GM19468 (cell line): ENCODE measurements at regions not wholly inside any gene's neighbourhood (a gene's known extent, or its start where the extent isn't known, plus 50 kb on each side); places are given as distances from the start of the nearest gene placed in this dataset.
"Not testable (repeated sequence)": the region's sequence is repeated elsewhere in the genome, so short reads cannot be mapped to it uniquely, and the experiment has no call there.

Source experiments
- ATAC-seq: cut with Tn5 transposase; IDR thresholded peaks from one replicate; pipeline ENCODE4 v1.9.1; 2021; ENCODE audit warnings: mild to moderate bottlenecking, moderate library complexity, moderate number of reproducible peaks; ENCODE audit not compliant: unreplicated experiment; ENCODE audit errors: extremely low read depth

DNA sequence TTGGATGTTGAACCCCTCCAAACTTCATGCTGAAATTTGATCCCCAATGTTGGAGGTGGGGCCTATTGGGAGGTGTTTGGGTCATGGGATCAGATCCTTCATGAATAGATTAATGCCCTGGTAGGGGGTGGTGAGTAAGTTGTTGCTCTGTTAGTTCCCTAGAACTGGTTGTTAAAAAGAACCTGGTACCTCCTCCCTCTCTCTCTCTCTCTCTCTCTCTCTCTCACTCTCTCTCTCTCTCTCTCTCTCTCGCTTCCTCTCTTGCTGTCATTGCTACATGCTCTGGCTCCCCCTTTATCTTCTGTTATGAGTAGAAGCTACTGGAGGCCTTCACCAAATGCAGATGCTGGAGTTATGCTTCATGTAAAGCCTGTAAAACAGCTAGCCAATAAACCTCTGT, 498.2 kb upstream of the NR5A2 start:
- no peak for ATAC-seq

DNA sequence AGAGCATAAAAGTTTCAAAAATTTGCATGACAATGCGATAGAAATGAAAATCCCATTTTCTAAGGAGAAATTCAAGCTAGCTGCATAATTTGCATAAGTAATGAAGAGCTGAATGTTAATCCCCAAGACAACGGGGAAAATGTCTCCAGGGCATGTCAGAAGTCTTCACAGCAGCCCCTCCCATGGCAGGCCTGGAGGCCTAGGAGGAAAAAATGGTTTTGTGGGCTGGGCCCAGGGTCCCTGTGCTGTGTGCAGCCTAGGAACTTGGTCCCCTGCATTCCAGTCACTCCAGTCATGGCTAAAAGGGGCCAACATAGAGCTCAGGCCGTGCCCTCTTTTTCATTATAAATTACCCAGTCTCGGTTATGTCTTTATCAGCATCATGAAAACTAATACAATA, 494.1 kb upstream of the NR5A2 start:
- not testable (repeated sequence) for ATAC-seq

- no peak for ATAC-seq
Observed at GRCh38 chr1:199545780-199546179, 481.7 kb upstream of the NR5A2 start.

- peak; percentile 19 for ATAC-seq
Observed at GRCh38 chr1:199546323-199546722, 481.2 kb upstream of the NR5A2 start.

DNA sequence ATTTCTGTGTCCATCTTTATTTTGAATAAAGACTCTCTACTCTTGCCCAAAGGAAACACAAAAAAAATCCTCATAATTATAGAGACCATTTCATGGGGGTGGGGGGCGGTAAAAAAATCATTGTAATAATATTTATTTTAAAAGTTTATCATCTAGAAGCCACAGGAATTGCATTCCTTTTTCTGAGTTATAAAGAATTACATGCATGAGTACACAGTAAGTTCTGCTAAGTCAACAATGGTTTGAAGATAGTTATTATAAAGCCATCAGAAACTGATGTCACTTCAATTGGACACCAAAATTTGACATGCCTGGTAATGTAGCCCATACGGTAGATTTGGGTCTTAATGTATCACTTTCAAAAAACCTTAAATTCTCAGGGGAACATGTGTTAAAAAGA, 478.1 kb upstream of the NR5A2 start:
- ATAC-seq = no peak

DNA sequence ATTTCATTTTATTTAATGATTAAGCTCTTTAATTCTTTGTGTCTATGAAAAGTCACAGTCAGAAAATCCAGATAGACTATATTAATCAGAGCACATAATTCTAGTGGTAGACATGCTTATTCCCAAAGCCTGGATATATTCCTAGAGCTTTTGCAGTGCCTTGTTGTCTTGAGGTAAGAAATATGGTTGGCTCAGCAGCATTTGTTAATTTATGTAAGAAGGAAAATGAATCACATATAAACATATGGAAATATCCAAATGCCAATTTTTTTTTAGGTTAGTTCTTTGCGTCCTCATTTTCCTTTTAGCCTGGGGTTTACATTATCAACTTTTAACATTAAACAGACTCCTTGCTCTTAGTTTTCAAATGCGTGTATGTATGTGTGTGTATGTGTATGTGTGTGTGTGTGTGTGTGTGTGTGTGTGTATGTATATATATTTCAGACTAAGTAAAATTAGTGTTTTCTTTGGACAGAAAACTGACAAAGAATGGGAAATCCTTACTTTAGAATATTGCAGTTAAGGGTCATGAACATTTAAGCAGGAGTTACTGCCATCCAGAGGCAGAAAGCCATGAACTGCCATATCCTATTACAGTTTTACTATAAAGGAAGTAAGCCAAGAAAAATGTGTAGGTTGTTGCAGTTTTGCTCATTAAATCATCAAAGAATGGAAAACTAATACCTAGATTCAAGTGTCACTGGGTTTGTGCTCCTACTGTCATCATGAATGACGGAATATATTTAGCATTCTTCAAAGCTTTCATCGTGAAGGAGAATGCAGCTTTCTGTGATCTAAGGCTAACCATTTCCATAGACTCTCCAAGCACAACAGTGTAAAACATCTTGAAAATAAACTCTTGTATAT, 477.1 kb upstream of the NR5A2 start:
- ATAC-seq = no peak

DNA sequence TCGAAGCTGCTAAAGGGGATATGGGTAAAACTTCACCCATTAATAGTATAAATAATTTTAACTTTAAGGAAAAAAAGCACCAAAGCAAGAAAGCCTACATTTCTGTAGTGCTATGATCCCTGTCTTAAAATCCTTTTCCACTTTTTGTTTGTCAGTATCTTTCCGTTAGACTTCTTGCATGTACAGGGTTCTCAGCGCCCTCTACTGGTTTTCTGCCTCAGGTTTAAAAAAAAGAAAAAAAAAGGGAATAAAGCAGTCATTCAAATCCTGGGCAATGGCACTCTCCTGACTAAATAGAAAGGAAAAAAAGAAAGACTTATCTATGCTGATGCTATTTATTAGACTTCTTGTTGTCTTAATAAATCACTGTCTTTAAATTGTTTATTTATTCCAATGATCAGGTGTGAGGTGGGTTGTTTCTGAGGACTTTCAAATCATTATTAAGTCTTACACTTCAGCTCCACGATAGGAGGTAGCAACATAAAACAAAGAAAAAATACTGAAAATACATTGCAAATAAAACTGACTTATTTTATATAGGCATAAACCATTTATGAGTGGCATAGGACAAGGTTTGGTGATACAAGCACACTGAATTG, 475.4 kb upstream of the NR5A2 start:
- ATAC-seq = no peak

- ATAC-seq = no peak
Observed at GRCh38 chr1:199553104-199553503, 474.4 kb upstream of the NR5A2 start.

DNA sequence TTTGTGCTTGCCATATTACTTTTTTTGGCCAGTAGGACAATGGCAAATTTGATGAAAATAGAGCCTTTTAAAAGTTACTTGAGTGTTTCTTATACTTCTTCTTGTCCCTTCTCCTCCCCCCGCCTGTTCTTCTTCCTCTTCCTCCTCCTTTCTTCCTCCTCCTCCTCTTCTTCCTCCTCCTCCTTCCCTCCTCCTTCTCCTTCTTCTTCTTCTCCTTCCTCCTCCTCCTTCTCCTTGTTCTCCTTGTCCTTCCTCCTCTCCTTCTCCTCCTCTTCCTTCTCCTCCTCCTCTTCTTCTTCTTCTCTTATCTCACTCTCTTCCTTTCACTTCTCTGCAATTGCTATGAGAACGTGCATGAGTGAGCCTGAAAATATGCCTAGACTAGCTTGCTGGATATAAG, 466.2 kb upstream of the NR5A2 start:
- ATAC-seq = no peak

DNA sequence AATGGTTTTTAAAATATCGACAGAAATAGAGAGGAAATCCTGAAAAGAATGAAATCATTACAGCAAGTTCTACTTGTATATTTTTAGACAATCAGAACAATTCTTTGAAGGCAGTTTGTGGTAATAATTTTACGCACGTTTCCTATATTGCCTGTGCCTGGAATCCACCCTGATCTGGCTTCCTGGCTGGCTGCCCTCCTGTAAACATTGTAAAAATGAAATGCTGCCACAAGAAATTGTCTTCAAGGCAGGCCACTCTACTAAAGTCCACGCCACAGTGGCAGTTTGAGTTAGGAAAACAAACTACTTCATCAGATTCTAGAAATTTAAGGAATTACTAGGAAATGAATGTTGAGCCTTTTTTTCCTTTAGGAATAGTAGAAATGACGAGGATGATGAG, 454.5 kb upstream of the NR5A2 start:
- ATAC-seq = no peak

DNA sequence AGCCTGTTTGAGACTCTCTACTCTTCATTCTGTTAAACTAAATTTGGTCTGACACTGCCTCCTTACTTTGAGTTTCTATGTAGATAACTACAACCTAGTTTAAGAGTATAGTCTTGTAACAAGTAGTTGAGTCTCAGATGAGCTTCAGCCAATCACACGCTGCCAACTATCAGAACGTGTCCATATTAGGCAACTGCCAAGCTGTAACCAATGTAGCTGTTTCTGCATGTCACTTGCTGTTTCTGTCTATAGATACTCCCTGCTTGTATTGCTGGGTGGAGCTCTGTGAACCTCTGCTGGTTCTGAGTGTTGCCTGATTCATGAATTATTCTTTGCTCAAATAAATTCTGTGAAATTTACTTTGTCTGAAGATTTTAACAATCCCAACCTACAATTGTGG, 452.6 kb upstream of the NR5A2 start:
- ATAC-seq = no peak

DNA sequence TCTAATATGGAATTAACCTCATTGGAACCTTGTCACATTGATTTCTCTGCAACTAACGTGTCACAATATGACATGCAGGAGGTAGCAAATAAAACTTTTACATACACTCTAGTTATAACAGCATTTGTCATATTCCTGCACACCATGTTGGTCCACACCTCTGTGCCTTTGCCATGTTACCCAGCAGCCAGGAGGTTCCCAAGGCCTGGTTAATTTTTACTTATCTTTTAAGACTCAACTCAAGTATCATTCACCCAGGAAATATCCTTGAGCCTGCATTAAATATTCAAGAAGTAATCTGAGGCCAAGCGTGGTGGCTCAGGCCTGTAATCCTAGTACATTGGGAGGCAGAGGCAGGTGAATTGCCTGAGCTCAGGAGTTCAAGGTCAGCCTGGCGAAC, 447.2 kb upstream of the NR5A2 start:
- no peak for ATAC-seq

- no peak for ATAC-seq
Observed at GRCh38 chr1:199585392-199585791, 442.1 kb upstream of the NR5A2 start.

GRCh38 chr1:199590708-199591107, 436.8 kb upstream of the NR5A2 start:
- no peak for ATAC-seq

DNA sequence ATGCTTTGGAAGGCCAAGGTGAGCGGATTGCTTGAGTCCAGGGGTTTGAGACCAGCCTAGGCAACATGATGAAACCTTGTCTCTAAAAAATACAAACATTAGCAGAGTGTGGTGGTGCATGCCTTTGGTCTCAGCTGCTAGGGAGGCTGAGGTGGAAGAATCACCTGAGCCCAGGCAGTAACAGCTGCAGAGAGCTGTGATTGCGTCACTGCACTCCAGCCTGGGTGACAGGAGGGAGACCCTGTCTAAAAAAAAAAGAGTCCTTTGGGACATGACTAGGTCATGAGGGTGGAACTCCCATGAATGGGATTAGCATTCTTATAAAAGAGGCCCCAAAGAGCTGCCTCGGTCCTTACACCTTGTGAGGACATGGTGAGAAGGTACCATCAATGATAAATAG, 436.0 kb upstream of the NR5A2 start:
- ATAC-seq = no peak

DNA sequence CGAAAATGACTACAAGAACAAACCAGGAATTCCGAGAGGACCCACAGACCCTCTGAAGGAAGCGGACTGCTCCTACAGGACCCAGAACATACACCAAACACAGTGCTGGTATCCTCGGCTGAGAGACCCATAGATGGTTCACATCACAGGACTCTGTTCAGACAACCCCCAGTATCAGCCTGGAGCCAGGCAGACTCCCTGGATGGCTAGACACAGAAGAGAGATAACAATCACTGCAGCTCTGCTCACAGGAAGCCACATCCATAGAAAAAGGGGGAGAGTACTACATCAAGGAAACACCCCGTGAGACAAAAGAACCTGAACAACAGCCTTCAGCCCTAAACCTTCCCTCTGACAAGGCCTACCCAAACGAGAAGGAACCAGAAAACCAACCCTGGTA, 434.0 kb upstream of the NR5A2 start:
- ATAC-seq = no peak

DNA sequence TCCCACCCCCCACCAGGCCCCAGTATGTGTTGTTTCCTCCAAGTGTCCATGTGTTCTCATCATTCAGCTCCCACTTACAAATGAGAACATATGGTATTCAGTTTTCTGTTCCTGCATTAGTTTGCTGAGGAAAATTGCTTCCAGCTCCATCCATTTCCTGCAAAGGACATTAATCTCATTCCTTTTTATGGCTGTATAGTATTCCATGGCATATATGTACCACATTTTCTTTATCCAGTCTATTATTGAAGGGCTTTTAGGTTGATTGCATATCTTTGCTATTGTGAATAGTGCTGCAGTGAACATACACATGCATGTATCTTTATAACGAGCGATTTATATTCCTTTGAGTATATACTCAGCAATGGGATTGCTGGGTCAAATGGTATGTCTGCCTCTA, 431.1 kb upstream of the NR5A2 start:
- ATAC-seq = not testable (repeated sequence)

GRCh38 chr1:199597152-199597551, 430.4 kb upstream of the NR5A2 start:
- no peak for ATAC-seq

- ATAC-seq = no peak
Observed at GRCh38 chr1:199608414-199608813, 419.1 kb upstream of the NR5A2 start.

DNA sequence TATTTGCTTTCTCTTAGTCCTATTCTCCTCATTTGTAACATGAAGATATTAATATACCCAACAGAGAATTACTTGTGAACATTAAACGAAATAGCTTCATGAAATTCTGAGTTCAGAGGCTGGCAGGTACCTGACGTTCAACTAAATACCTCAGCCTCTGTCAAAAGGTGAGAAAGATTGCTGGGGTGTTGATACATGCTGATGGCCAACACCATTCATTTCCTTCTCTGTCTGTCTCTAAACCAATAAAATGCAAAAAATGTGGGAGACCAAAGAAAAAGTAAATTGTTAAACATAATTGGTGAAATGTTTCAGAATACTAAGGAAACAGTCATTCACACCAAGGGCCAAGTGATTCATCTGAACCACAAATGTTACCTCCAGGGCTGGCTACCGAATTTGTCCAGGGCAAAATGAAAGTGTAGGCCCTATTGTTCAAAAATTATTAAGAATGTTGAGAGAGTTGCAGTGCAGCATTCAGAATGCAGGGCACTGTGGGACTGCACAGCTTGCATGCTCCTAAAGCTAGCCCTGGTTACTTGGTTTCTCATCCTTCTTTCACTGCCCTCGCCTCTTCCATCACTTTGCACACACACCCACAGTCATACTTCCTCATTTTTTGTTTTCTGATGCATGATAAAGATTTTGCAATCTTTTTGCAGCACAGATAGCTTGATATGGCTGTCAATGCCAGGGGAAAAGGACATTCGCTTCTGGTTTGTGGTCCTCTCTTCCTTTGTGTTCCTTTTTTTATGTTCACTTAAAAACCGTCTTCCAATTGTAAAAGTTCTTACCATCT, 414.3 kb upstream of the NR5A2 start:
- ATAC-seq = no peak

DNA sequence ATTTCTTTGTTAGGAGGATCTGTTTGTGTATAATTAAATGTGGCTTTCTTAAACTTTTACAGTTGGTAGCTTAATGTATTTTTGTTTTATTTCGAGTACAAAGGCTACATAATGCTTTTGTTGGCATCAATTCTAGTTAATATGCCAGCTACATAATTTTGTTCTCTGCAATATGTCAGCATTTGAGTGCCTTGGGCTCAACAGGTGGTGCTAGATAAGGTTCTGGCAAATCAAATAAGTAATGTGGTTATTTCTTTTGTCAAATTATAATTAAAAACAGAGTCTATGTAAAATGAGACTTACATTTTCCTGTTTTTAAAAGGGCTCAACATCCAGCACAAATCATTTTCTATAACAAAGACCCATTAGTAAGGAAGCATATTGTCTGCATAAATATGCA, 410.6 kb upstream of the NR5A2 start:
- ATAC-seq = no peak
